ENCODE measurements at regions not wholly inside any gene's neighbourhood (a gene's known extent, or its start where the extent isn't known, plus 50 kb on each side); places are given as distances from the start of the nearest gene placed in this dataset.

DNA sequence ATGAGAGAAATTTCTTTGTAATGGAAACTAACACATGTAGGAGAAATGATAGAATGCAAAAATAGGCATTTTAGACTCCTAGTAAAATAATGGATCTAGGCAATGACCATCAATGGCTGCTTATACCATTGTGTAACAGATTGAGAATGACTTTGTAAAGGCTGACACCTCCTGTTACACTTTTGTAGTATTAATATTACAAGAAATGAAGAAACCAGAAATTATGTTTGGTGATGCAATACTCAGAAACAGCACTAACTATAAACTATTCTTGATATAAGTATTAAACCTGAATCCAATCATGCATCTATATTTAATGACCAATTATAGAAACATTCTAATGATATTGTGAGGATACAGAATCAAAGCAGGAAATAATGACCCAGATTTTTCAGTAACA, 108.5 kb upstream of the CNTN1 start:
- Mint-ChIP-seq H3K27me3 (ENCODE audit: insufficient read depth) (no peaks in the 10 kb centered on the region), H3K4me3 (no peak overlapping the region), H3K4me1 (no peaks in the 10 kb centered on the region), H3K36me3 (ENCODE audit: low read depth) (peaks cover 1% of the 10 kb centered on the region), H3K9me3 (peaks cover 45% of the 10 kb centered on the region), H3K27ac (no peak overlapping the region)
- TF ChIP-seq CTCF (conservative IDR thresholded peaks at IDR 0.05), result no peak
- peaks cover 48% of the 10 kb centered on the region for H3K9me3 ChIP-seq (ENCODE audit: control insufficient read depth, low read length)
- no peak overlapping the region for H3K9ac ChIP-seq (ENCODE audit: extremely low read depth, low read length, poor library complexity, severe bottlenecking)
- H3K4me3 ChIP-seq (ENCODE audit: low read length), result no peak overlapping the region
- H3K4me1 ChIP-seq (ENCODE audit: control insufficient read depth, insufficient read depth, low read length), result no peaks in the 10 kb centered on the region
- no peaks in the 10 kb centered on the region for H3K36me3 ChIP-seq (ENCODE audit: control insufficient read depth, insufficient read depth, low read length)
- H3K27ac ChIP-seq (ENCODE audit: low read depth, low read length), result no peak overlapping the region
- DNase-seq, result no peak
- no peaks in the 10 kb centered on the region for H3K27me3 ChIP-seq (ENCODE audit: control insufficient read depth, insufficient read depth, low read length, poor library complexity, severe bottlenecking)

- H3K4me1 ChIP-seq (ENCODE audit: control insufficient read depth, insufficient read depth, low read length), result no peaks in the 10 kb centered on the region
- peaks cover 51% of the 10 kb centered on the region for H3K9me3 Mint-ChIP-seq
- no peak for DNase-seq
- TF ChIP-seq CTCF (conservative IDR thresholded peaks at IDR 0.05), result no peak
- H3K4me1 Mint-ChIP-seq, result no peaks in the 10 kb centered on the region
- no peak overlapping the region for H3K9ac ChIP-seq (ENCODE audit: extremely low read depth, low read length, poor library complexity, severe bottlenecking)
- no peak overlapping the region for H3K27ac Mint-ChIP-seq
- peaks cover 1% of the 10 kb centered on the region for H3K36me3 Mint-ChIP-seq (ENCODE audit: low read depth)
- no peak overlapping the region for H3K27ac ChIP-seq (ENCODE audit: low read depth, low read length)
- no peaks in the 10 kb centered on the region for H3K27me3 ChIP-seq (ENCODE audit: control insufficient read depth, insufficient read depth, low read length, poor library complexity, severe bottlenecking)
- no peaks in the 10 kb centered on the region for H3K27me3 Mint-ChIP-seq (ENCODE audit: insufficient read depth)
- no peak overlapping the region for H3K4me3 ChIP-seq (ENCODE audit: low read length)
- WGBS, 2 experiments (ENCODE audit: insufficient coverage in 1 of 2, insufficient read length in 1 of 2), result 79 to 100% methylated on average over 1 of the region's 2 CpGs
- H3K36me3 ChIP-seq (ENCODE audit: control insufficient read depth, insufficient read depth, low read length), result no peaks in the 10 kb centered on the region
- no peak overlapping the region for H3K4me3 Mint-ChIP-seq
- H3K9me3 ChIP-seq (ENCODE audit: control insufficient read depth, low read length), result peaks cover 52% of the 10 kb centered on the region
Observed at GRCh38 chr12:40584763-40585162, 107.5 kb upstream of the CNTN1 start.

DNA sequence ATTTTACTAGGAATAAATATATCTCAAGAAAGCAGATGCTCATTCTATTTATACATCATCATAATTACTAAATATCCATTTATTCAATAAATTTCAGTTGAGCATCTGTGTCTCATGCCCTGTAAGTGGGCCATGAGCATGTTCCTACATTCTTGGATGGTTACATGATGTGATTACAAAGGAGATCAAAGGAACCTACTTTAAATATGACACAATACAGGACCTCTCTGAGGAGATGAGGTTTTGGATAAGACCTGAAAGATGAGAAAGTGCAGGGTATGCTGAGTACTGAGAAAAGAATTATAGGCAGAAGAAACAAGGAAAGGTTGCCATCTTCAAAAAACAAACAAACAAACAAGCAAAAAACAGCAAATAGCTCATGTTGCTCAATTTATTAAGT, 105.4 kb upstream of the CNTN1 start:
- Mint-ChIP-seq H3K36me3 (ENCODE audit: low read depth) (peaks cover 3% of the 10 kb centered on the region), H3K9me3 (peaks cover 45% of the 10 kb centered on the region), H3K4me3 (no peak overlapping the region), H3K27me3 (ENCODE audit: insufficient read depth) (no peaks in the 10 kb centered on the region), H3K4me1 (no peaks in the 10 kb centered on the region), H3K27ac (no peak overlapping the region)
- Histone ChIP-seq H3K36me3 (ENCODE audit: control insufficient read depth, insufficient read depth, low read length) (no peaks in the 10 kb centered on the region), H3K9me3 (ENCODE audit: control insufficient read depth, low read length) (peaks cover 52% of the 10 kb centered on the region), H3K27ac (ENCODE audit: low read depth, low read length) (no peak overlapping the region), H3K9ac (ENCODE audit: extremely low read depth, low read length, poor library complexity, severe bottlenecking) (no peak overlapping the region), H3K4me3 (ENCODE audit: low read length) (no peak overlapping the region), H3K27me3 (ENCODE audit: control insufficient read depth, insufficient read depth, low read length, poor library complexity, severe bottlenecking) (no peaks in the 10 kb centered on the region), H3K4me1 (ENCODE audit: control insufficient read depth, insufficient read depth, low read length) (no peaks in the 10 kb centered on the region)
- TF ChIP-seq CTCF (conservative IDR thresholded peaks at IDR 0.05), result no peak
- no peak for DNase-seq
